HepG2 (cell line): ENCODE measurements at regions not wholly inside any gene's neighbourhood (a gene's known extent, or its start where the extent isn't known, plus 50 kb on each side); places are given as distances from the start of the nearest gene placed in this dataset.
"Not testable (repeated sequence)": the region's sequence is repeated elsewhere in the genome, so short reads cannot be mapped to it uniquely, and the experiment has no call there.

Experiments
- ATAC-seq: fragments of 200-7000 bp; cut with Tn5 transposase; 3 replicates; pipeline ENCODE4 v1.9.1; 2020; ENCODE audit warnings: mild to moderate bottlenecking, moderate library complexity
- BruUV-seq: library from RNA; stranded (reverse); fragments of 400-500 nt; replicated peaks from 2 replicates; lab custom pipeline; 2021; lab: Mats Ljungman, UMichigan
- CTCF ChIA-PET: fragments of 300-600 bp; formaldehyde crosslinking; extraction: SDS; loops from one replicate; lab custom pipeline; 2021; ENCODE audit warnings: low total read pairs, inconsistent platforms, low intra/inter-chr PET ratio; lab: Yijun Ruan, JAX
- POLR2A ChIA-PET: fragments of 350-600 bp; sonication (Branson Sonifier 250); formaldehyde crosslinking; loops from one replicate; lab custom pipeline; 2020; ENCODE audit warnings: antibody characterized with exemption, inconsistent platforms; lab: Yijun Ruan, JAX
- DNase-seq: peaks from one replicate; pipeline ENCODE4 v3.0.0-alpha.2; 2015; ENCODE audit warnings: low spot score
- FAIRE-seq: peaks from 3 replicates; lab custom pipeline; 2011; peaks lifted over from hg19 to GRCh38; lab: Jason Lieb, UNC
- H2AFZ ChIP-seq: one replicate; pipeline ENCODE4 v1.6.1; 2011; ENCODE audit warnings: low read length, inconsistent platforms
- H3K27ac ChIP-seq: fragments of 300-600 bp; 3 replicates; pipeline ENCODE4 v1.8.0; 2011; ENCODE audit warnings: mixed run types, mild to moderate bottlenecking, mixed read lengths, low read length, inconsistent platforms; ENCODE audit not compliant: insufficient read depth; ENCODE audit errors: extremely low read length
- H3K27me3 ChIP-seq, 2 experiments: fragments of 200-600 bp in 1 of 2; 2 replicates in 1 of 2; 3 replicates in 1 of 2; pipeline versions ENCODE4 v1.6.0 to v1.8.0; 2011; ENCODE audit warnings: low read length in 2 of 2, mild to moderate bottlenecking in 2 of 2, moderate library complexity in 2 of 2, inconsistent platforms in 1 of 2; ENCODE audit not compliant: insufficient read depth in 2 of 2, control insufficient read depth in 1 of 2
- H3K36me3 ChIP-seq, 2 experiments: fragments of 200-600 bp in 1 of 2; replicated peaks in 1 of 2; 2 replicates in 1 of 2; 3 replicates in 1 of 2; pipeline versions ENCODE4 v1.5.1 to v1.8.0; 2011; ENCODE audit warnings: low read length in 2 of 2, inconsistent platforms in 1 of 2; ENCODE audit not compliant: insufficient read depth in 2 of 2, control insufficient read depth in 1 of 2
- H3K4me1 ChIP-seq: 2 replicates; pipeline ENCODE4 v1.5.1; 2012; ENCODE audit warnings: low read length, inconsistent platforms; ENCODE audit not compliant: insufficient read depth
- H3K4me2 ChIP-seq: 2 replicates; pipeline ENCODE4 v1.6.0; 2011; ENCODE audit warnings: low read depth, low read length, inconsistent platforms
- H3K4me3 ChIP-seq, 3 experiments: fragments of 200-600 bp in 1 of 3; sonication (generic), shearing (Covaris generic) in 1 of 3; replicated peaks in 1 of 3; 2 replicates each; pipeline ENCODE4 v1.5.1; 2011 to 2016; ENCODE audit warnings: low read length in 3 of 3, inconsistent platforms in 2 of 3, low read depth in 2 of 3, mild to moderate bottlenecking in 2 of 3, control low read depth in 1 of 3, mixed read lengths in 1 of 3; ENCODE audit not compliant: insufficient read depth in 1 of 3
- H3K79me2 ChIP-seq: one replicate; pipeline ENCODE4 v1.6.1; 2011; ENCODE audit warnings: low read length, inconsistent platforms; ENCODE audit not compliant: insufficient read depth
- H3K9ac ChIP-seq: 2 replicates; pipeline ENCODE4 v1.6.0; 2011; ENCODE audit warnings: mild to moderate bottlenecking, low read depth, low read length, inconsistent platforms; ENCODE audit not compliant: insufficient read depth
- H3K9me3 ChIP-seq: 2 replicates; pipeline ENCODE4 v1.5.1; 2012; ENCODE audit warnings: mild to moderate bottlenecking, low read length
- H4K20me1 ChIP-seq: 2 replicates; pipeline ENCODE4 v1.6.0; 2011; ENCODE audit warnings: inconsistent platforms, mild to moderate bottlenecking, low read length, moderate library complexity; ENCODE audit not compliant: insufficient read depth
- CENPBD1 ChIP-seq: sonication (generic); formaldehyde crosslinking; IDR thresholded peaks from 2 replicates; pipeline ENCODE4 v1.8.0; 2022; ENCODE audit warnings: missing genetic modification reagents, low read depth, mild to moderate bottlenecking, borderline replicate concordance
- CENPT ChIP-seq: sonication (generic); formaldehyde crosslinking; IDR thresholded peaks from 2 replicates; pipeline ENCODE4 v1.8.0; 2022; ENCODE audit warnings: low read depth, mild to moderate bottlenecking, moderate library complexity, missing genetic modification reagents
- CREM ChIP-seq, 2 experiments: sonication (generic) in 1 of 2; formaldehyde crosslinking in 1 of 2; IDR thresholded peaks; 2 replicates each; pipeline versions ENCODE4 v1.4.0 to v1.6.1; 2016 to 2020; ENCODE audit warnings: antibody characterized with exemption in 1 of 2, mild to moderate bottlenecking in 1 of 2, missing genetic modification reagents in 1 of 2
- GABPB1 ChIP-seq: IDR thresholded peaks from 2 replicates; pipeline ENCODE4 v1.6.1; 2016; ENCODE audit warnings: mild to moderate bottlenecking, missing genetic modification reagents, moderate library complexity, missing compliant biosample characterization
- IKZF1 ChIP-seq: fragments of 450-650 bp; IDR thresholded peaks from 2 replicates; pipeline ENCODE4 v1.7.1; 2016
- MAX ChIP-seq: IDR thresholded peaks from 2 replicates; pipeline ENCODE4 v1.6.1; 2012; ENCODE audit warnings: inconsistent platforms
- MAZ ChIP-seq, 2 experiments: sonication (generic) in 1 of 2; formaldehyde crosslinking in 1 of 2; IDR thresholded peaks; 2 replicates each; pipeline versions ENCODE4 v1.5.0 to v1.6.1; 2012 to 2020; ENCODE audit warnings: low read depth in 2 of 2, mild to moderate bottlenecking in 2 of 2, borderline replicate concordance in 1 of 2, improper control_type of control experiment in 1 of 2, low read length in 1 of 2, missing genetic modification reagents in 1 of 2, moderate library complexity in 1 of 2
- ONECUT2 ChIP-seq: sonication (generic); formaldehyde crosslinking; IDR thresholded peaks from 2 replicates; pipeline ENCODE4 v1.4.0; 2020; ENCODE audit warnings: missing genetic modification reagents
- RBM39 ChIP-seq: fragments of 200-400 bp; formaldehyde crosslinking; IDR thresholded peaks from one replicate; pipeline ENCODE4 v1.6.1; 2018; ENCODE audit warnings: antibody characterized with exemption, mild to moderate bottlenecking, low read depth, low read length; ENCODE audit not compliant: poor library complexity, severe bottlenecking
- SNAI1 ChIP-seq: sonication (generic); formaldehyde crosslinking; IDR thresholded peaks from 2 replicates; pipeline ENCODE4 v1.5.0; 2020; ENCODE audit warnings: mild to moderate bottlenecking, missing genetic modification reagents, borderline replicate concordance
- ZBTB49 ChIP-seq: sonication (generic); formaldehyde crosslinking; IDR thresholded peaks from 2 replicates; pipeline ENCODE4 v1.4.0; 2020; ENCODE audit warnings: missing genetic modification reagents, borderline replicate concordance
- ZNF431 ChIP-seq: sonication (generic); formaldehyde crosslinking; IDR thresholded peaks from 2 replicates; pipeline ENCODE4 v1.9.0; 2022; ENCODE audit warnings: missing genetic modification reagents, low read depth, mild to moderate bottlenecking, borderline replicate concordance
- ZNF530 ChIP-seq: sonication (generic); formaldehyde crosslinking; IDR thresholded peaks from 2 replicates; pipeline ENCODE4 v1.5.0; 2020; ENCODE audit warnings: low read depth, mild to moderate bottlenecking, missing genetic modification reagents
- ZNF775 ChIP-seq: sonication (generic); formaldehyde crosslinking; IDR thresholded peaks from 2 replicates; pipeline ENCODE4 v1.4.0; 2020; ENCODE audit warnings: missing genetic modification reagents, mild to moderate bottlenecking, moderate library complexity, borderline replicate concordance
- ZSCAN22 ChIP-seq: sonication (generic); formaldehyde crosslinking; IDR thresholded peaks from 2 replicates; pipeline ENCODE4 v1.4.0; 2020; ENCODE audit warnings: mild to moderate bottlenecking, missing genetic modification reagents
- WGBS: methylation state at CpG from one replicate; pipeline ENCODE4 v1.1.6; 2017; ENCODE audit warnings: low lambda C conversion rate; 5-methylcytosine and 5-hydroxymethylcytosine counted together
- in situ Hi-C: cut with HindIII; loops from 2 replicates; pipeline ENCODE4 v1.10.0; 2017; ENCODE audit warnings: low pct_unique_long_range_greater_than_20kb; ENCODE audit not compliant: extremely low pct_ligation_motif_present
- intact Hi-C: fragments of 100-400 bp; cut with micrococcal nuclease; formaldehyde crosslinking; loops from one replicate; pipeline ENCODE4 v1.10.0; 2022; ENCODE audit not compliant: unreplicated experiment

GRCh38 chr3:102727340-102727739, 292.5 kb downstream of the ZPLD1 start:
- ChIA-PET CTCF (no interaction called here), POLR2A (no interaction called here)
- no TSS peak for BruUV-seq
- no peak for ATAC-seq
- H3K27me3 ChIP-seq: no peaks in the 10 kb centered on the region; a peak in 1 of 5 replicates
- no peaks in the 10 kb centered on the region for H4K20me1 ChIP-seq
- no peaks in the 10 kb centered on the region for H3K79me2 ChIP-seq
- in situ Hi-C loops (no loop called here), intact Hi-C loops (no loop called here)
- no peaks in the 10 kb centered on the region for H3K4me1 ChIP-seq
- 2% methylated on average over 2 of the region's 2 CpGs for WGBS
- H3K36me3 ChIP-seq: no peaks in the 10 kb centered on the region
- FAIRE-seq: no peak
- no peak overlapping the region for H3K27ac ChIP-seq
- no peak overlapping the region for H3K4me3 ChIP-seq
- no peak for DNase-seq
- TF ChIP-seq SNAI1 (CRISPR knock-in tag) (no peak), ONECUT2 (no peak), ZNF431 (no peak), ZNF775 (CRISPR knock-in tag) (no peak), ZBTB49 (CRISPR knock-in tag) (no peak), ZSCAN22 (CRISPR knock-in tag) (no peak), ZNF530 (CRISPR knock-in tag) (no peak), CENPT (no peak), MAZ (IDR thresholded peaks at IDR 0.05; ENCODE audit: borderline replicate concordance, low read depth, low read length) (no peak), MAZ (CRISPR knock-in tag; IDR thresholded peaks at IDR 0.05; ENCODE audit: low read depth) (no peak), IKZF1 (no peak), CREM (IDR thresholded peaks at IDR 0.05) (no peak), CREM (CRISPR knock-in tag; IDR thresholded peaks at IDR 0.05) (no peak), CENPBD1 (CRISPR knock-in tag) (no peak), RBM39 (no peak), MAX (no peak), GABPB1 (no peak)
- H3K4me2 ChIP-seq: no peak overlapping the region
- no peak overlapping the region for H3K9ac ChIP-seq
- no peaks in the 10 kb centered on the region for H3K9me3 ChIP-seq
- H2AFZ ChIP-seq: no peak overlapping the region

- BruUV-seq, H2AFZ ChIP-seq, H3K9ac ChIP-seq, FAIRE-seq, H3K27ac ChIP-seq, H3K4me3 ChIP-seq, H3K9me3 ChIP-seq, ATAC-seq, H3K79me2 ChIP-seq, CTCF ChIA-PET, H3K36me3 ChIP-seq, H3K4me2 ChIP-seq, intact Hi-C loops, DNase-seq, H3K27me3 ChIP-seq, in situ Hi-C loops, POLR2A ChIA-PET, H3K4me1 ChIP-seq, H4K20me1 ChIP-seq: not testable (repeated sequence)
- 84% methylated on average over 11 of the region's 12 CpGs for WGBS
These were observed 297.8 kb downstream of the ZPLD1 start for GRCh38 chr3:102732581-102732980.
